ENCODE measurements at regions not wholly inside any gene's neighbourhood (a gene's known extent, or its start where the extent isn't known, plus 50 kb on each side); places are given as distances from the start of the nearest gene placed in this dataset.

GRCh38 chr3:117962750-117963149, 1071.9 kb downstream of the IGSF11 start (continued):
- no peak for TF ChIP-seq ZNF462 (CRISPR knock-in tag; IDR thresholded peaks at IDR 0.05)
- no peak for TF ChIP-seq EZH2phosphoT487 (IDR thresholded peaks at IDR 0.05; ENCODE audit: unreplicated experiment)
- TF ChIP-seq EZH2 (IDR thresholded peaks at IDR 0.05; ENCODE audit: low read depth, unreplicated experiment): no peak
- no peak for TF ChIP-seq POLR2AphosphoS5 (IDR thresholded peaks at IDR 0.05; ENCODE audit: low read depth)
- no peak for TF ChIP-seq NANOG (IDR thresholded peaks at IDR 0.05; ENCODE audit: borderline replicate concordance)
- TF ChIP-seq ZNF331 (CRISPR knock-in tag; IDR thresholded peaks at IDR 0.05; ENCODE audit: low read depth): no peak
- no peak for TF ChIP-seq STAT1 (IDR thresholded peaks at IDR 0.05; ENCODE audit: unreplicated experiment)
- no peak for TF ChIP-seq CTCF (conservative IDR thresholded peaks at IDR 0.05; ENCODE audit: low read depth in 2 of 2)

GRCh38 chr3:117963858-117964257, 1070.8 kb downstream of the IGSF11 start:
- peak; percentile 11 for DNase-seq (ENCODE audit: low spot score)
- TF ChIP-seq ZNF331 (CRISPR knock-in tag; IDR thresholded peaks at IDR 0.05; ENCODE audit: low read depth): no peak
- TF ChIP-seq STAT1 (IDR thresholded peaks at IDR 0.05; ENCODE audit: unreplicated experiment): no peak
- no peak for TF ChIP-seq ZNF114 (CRISPR knock-in tag; IDR thresholded peaks at IDR 0.05)
- no peak for TF ChIP-seq CREB1 (CRISPR knock-in tag; IDR thresholded peaks at IDR 0.05; ENCODE audit: low read depth)

More at GRCh38 chr3:117963858-117964257, 1070.8 kb downstream of the IGSF11 start:
- 0 out of 2 replicates have a peak, but pooled peaks cover 5% of the 10 kb centered on the region for H4K20me1 ChIP-seq (replicated peaks; ENCODE audit: insufficient read depth)
- H3K9me2 ChIP-seq (ENCODE audit: insufficient read depth): peaks cover 4% of the 10 kb centered on the region; the same call in 1 of the 2 replicates
- Mint-ChIP-seq H3K27ac (no peak overlapping the region), H3K4me1 (no peaks in the 10 kb centered on the region), H3K36me3 (ENCODE audit: low read depth) (0 out of 3 replicates have a peak, but pooled peaks cover 3% of the 10 kb centered on the region), H3K9me3 (no peaks in the 10 kb centered on the region), H3K27me3 (ENCODE audit: insufficient read depth, low read depth, poor library complexity) (peaks cover 2% of the 10 kb centered on the region), H3K4me3 (no peak overlapping the region)
- no peaks in the 10 kb centered on the region for H3K36me3 ChIP-seq (ENCODE audit: insufficient read depth)
- no peak overlapping the region for H3K27ac ChIP-seq (ENCODE audit: low read depth)
- no peak overlapping the region for H2AFZ ChIP-seq
- no peaks in the 10 kb centered on the region for H3F3A ChIP-seq (replicated peaks; ENCODE audit: low read depth)
- H3K79me2 ChIP-seq (replicated peaks; ENCODE audit: insufficient read depth): no peaks in the 10 kb centered on the region
- ATAC-seq: no peak
- no peak overlapping the region for H3K4me3 ChIP-seq
- H3K4me2 ChIP-seq: no peak overlapping the region
- no peaks in the 10 kb centered on the region for H3K27me3 ChIP-seq (ENCODE audit: insufficient read depth)
- no peaks in the 10 kb centered on the region for H3K4me1 ChIP-seq (ENCODE audit: insufficient read depth)

Data from GM23338 (cell line).